K562 (cell line): ENCODE measurements at regions not wholly inside any gene's neighbourhood (a gene's known extent, or its start where the extent isn't known, plus 50 kb on each side); places are given as distances from the start of the nearest gene placed in this dataset.

Experiments used
- ARID1B ChIP-seq: fragments of 450-650 bp; IDR thresholded peaks from 2 replicates; pipeline ENCODE4 v1.6.1; 2016; ENCODE audit warnings: antibody characterized with exemption, mild to moderate bottlenecking, inconsistent platforms
- ETV1 ChIP-seq: fragments of 450-650 bp; conservative IDR thresholded peaks from 2 replicates; pipeline ENCODE4 v1.6.1; 2016; ENCODE audit warnings: missing genetic modification characterization, control low read depth, low read depth, missing compliant biosample characterization
- EWSR1 ChIP-seq: fragments of 450-650 bp; IDR thresholded peaks from 2 replicates; pipeline ENCODE4 v1.6.1; 2018; ENCODE audit warnings: borderline replicate concordance, mild to moderate bottlenecking, low read depth, moderate library complexity; ENCODE audit not compliant: partially characterized antibody
- FOSL1 ChIP-seq: fragments of 200-800 bp; sonication (Bioruptor generic); conservative IDR thresholded peaks from 2 replicates; pipeline ENCODE4 v1.6.1; 2016; ENCODE audit warnings: missing genetic modification characterization, missing compliant biosample characterization
- FOXA3 ChIP-seq, 2 experiments: fragments of 450-650 bp in 1 of 2; sonication (generic) in 1 of 2; formaldehyde crosslinking; IDR thresholded peaks in 1 of 2; conservative IDR thresholded peaks in 1 of 2; 2 replicates each; pipeline versions ENCODE4 v1.4.0 to v1.8.0; 2020 to 2022; ENCODE audit warnings: mild to moderate bottlenecking in 2 of 2, missing genetic modification reagents in 1 of 2
- GTF2A2 ChIP-seq: IDR thresholded peaks from 2 replicates; pipeline ENCODE4 v1.6.1; 2016; ENCODE audit warnings: mild to moderate bottlenecking, missing genetic modification characterization, missing compliant biosample characterization
- HDAC6 ChIP-seq: IDR thresholded peaks from 2 replicates; pipeline ENCODE4 v1.6.1; 2012; ENCODE audit warnings: low read depth, mild to moderate bottlenecking, control low read depth, inconsistent platforms, low read length, moderate library complexity
- XRCC5 ChIP-seq: fragments of 200-400 bp; formaldehyde crosslinking; IDR thresholded peaks from 2 replicates; pipeline ENCODE4 v1.6.1; 2017; ENCODE audit warnings: low read depth, mild to moderate bottlenecking, low read length
- ZNF165 ChIP-seq: fragments of 250-450 bp; sonication (Bioruptor Pico); IDR thresholded peaks from 2 replicates; pipeline ENCODE4 v1.4.0; 2020; ENCODE audit warnings: borderline replicate concordance
- ZNF445 ChIP-seq: fragments of 250-450 bp; sonication (Bioruptor Pico); IDR thresholded peaks from 2 replicates; pipeline ENCODE4 v1.4.0; 2020; ENCODE audit warnings: low read depth, mild to moderate bottlenecking, moderate library complexity
- ZNF584 ChIP-seq: fragments of 200-800 bp; sonication (Bioruptor generic); IDR thresholded peaks from 2 replicates; pipeline ENCODE4 v1.6.1; 2016; ENCODE audit warnings: low read depth, mild to moderate bottlenecking, missing genetic modification characterization, missing compliant biosample characterization
- TF ChIP-seq, protein P1 (sequence below): sonication (generic); formaldehyde crosslinking; IDR thresholded peaks from 2 replicates; pipeline ENCODE4 v1.8.0; 2023; ENCODE audit warnings: mild to moderate bottlenecking, missing genetic modification reagents
- TF ChIP-seq, protein P2 (sequence below): fragments of 250-450 bp; sonication (Bioruptor Pico); IDR thresholded peaks from 2 replicates; pipeline ENCODE4 v1.5.0; 2020; ENCODE audit warnings: mild to moderate bottlenecking
- TF ChIP-seq, protein P3 (sequence below), 2 experiments: fragments of 450-650 bp; formaldehyde crosslinking in 1 of 2; IDR thresholded peaks; 2 replicates each; pipeline versions ENCODE4 v1.4.0 to v1.6.1; 2014 to 2020; ENCODE audit warnings: mild to moderate bottlenecking in 2 of 2, borderline replicate concordance in 1 of 2, low read depth in 1 of 2

DNA sequence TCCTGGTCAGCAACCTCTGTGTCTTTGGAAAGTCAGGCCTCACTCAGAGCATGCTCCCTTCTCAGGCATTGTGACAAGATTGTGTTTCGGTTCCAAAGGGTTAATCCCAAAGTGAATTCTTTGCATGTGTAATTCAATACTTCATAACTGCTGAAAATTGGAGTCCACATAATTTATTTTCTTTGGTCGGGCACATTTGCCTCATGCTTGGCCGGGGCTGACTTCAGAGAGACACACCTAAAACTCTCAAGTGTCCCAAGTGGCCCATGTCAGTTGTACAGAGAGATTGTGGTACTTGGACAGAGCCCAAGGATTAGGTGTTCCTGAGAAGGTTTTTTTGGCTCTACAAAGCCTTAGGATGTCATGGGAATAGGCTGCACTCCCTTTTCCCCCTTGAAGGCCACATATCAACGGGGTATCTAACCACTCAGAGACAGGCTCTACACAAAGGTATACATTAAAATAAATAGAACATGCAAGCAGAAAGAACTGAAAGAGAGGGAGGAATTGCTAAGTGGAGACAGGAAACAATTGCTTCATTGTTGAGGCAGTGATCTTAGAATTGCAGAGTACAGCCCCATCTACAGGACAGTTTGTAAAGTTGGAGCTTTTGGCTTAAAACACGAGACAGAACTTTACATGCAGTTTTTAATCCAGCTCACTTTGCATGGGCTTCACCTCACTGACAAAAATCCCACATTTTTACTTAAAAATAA, 1232.3 kb upstream of the ZEB2 start (continued):
- no peak for TF ChIP-seq FOSL1 (tag)
- TF ChIP-seq, protein P1, sequence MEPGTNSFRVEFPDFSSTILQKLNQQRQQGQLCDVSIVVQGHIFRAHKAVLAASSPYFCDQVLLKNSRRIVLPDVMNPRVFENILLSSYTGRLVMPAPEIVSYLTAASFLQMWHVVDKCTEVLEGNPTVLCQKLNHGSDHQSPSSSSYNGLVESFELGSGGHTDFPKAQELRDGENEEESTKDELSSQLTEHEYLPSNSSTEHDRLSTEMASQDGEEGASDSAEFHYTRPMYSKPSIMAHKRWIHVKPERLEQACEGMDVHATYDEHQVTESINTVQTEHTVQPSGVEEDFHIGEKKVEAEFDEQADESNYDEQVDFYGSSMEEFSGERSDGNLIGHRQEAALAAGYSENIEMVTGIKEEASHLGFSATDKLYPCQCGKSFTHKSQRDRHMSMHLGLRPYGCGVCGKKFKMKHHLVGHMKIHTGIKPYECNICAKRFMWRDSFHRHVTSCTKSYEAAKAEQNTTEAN (CRISPR knock-in tag), result no peak
- no peak for TF ChIP-seq EWSR1
- TF ChIP-seq, protein P2, sequence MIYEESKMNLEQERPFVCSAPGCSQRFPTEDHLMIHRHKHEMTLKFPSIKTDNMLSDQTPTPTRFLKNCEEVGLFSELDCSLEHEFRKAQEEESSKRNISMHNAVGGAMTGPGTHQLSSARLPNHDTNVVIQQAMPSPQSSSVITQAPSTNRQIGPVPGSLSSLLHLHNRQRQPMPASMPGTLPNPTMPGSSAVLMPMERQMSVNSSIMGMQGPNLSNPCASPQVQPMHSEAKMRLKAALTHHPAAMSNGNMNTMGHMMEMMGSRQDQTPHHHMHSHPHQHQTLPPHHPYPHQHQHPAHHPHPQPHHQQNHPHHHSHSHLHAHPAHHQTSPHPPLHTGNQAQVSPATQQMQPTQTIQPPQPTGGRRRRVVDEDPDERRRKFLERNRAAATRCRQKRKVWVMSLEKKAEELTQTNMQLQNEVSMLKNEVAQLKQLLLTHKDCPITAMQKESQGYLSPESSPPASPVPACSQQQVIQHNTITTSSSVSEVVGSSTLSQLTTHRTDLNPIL (CRISPR knock-in tag), result no peak
- no peak for TF ChIP-seq ZNF165 (CRISPR knock-in tag)
- no peak for TF ChIP-seq FOXA3 (CRISPR knock-in tag; conservative IDR thresholded peaks at IDR 0.05 in 1 of 2, IDR thresholded peaks at IDR 0.05 in 1 of 2)
- TF ChIP-seq HDAC6, result no peak
- TF ChIP-seq ARID1B, result peak; percentile 45
- TF ChIP-seq, protein P3, sequence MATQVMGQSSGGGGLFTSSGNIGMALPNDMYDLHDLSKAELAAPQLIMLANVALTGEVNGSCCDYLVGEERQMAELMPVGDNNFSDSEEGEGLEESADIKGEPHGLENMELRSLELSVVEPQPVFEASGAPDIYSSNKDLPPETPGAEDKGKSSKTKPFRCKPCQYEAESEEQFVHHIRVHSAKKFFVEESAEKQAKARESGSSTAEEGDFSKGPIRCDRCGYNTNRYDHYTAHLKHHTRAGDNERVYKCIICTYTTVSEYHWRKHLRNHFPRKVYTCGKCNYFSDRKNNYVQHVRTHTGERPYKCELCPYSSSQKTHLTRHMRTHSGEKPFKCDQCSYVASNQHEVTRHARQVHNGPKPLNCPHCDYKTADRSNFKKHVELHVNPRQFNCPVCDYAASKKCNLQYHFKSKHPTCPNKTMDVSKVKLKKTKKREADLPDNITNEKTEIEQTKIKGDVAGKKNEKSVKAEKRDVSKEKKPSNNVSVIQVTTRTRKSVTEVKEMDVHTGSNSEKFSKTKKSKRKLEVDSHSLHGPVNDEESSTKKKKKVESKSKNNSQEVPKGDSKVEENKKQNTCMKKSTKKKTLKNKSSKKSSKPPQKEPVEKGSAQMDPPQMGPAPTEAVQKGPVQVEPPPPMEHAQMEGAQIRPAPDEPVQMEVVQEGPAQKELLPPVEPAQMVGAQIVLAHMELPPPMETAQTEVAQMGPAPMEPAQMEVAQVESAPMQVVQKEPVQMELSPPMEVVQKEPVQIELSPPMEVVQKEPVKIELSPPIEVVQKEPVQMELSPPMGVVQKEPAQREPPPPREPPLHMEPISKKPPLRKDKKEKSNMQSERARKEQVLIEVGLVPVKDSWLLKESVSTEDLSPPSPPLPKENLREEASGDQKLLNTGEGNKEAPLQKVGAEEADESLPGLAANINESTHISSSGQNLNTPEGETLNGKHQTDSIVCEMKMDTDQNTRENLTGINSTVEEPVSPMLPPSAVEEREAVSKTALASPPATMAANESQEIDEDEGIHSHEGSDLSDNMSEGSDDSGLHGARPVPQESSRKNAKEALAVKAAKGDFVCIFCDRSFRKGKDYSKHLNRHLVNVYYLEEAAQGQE (IDR thresholded peaks at IDR 0.05; ENCODE audit: borderline replicate concordance), result peak; percentile 63
- TF ChIP-seq, protein P3 (CRISPR knock-in tag; IDR thresholded peaks at IDR 0.05; ENCODE audit: low read depth), result no peak
- no peak for TF ChIP-seq ZNF445 (CRISPR knock-in tag)
- no peak for TF ChIP-seq GTF2A2
- TF ChIP-seq ZNF584, result 0 out of 2 replicates have a peak, but pooled peaks have one; percentile 8
- TF ChIP-seq ETV1 (tag), result peak; percentile 66
- TF ChIP-seq XRCC5, result no peak
